Neural progenitor cell (in vitro differentiated cells): ENCODE measurements at regions not wholly inside any gene's neighbourhood (a gene's known extent, or its start where the extent isn't known, plus 50 kb on each side); places are given as distances from the start of the nearest gene placed in this dataset.

ENCODE experiments used
- EZH2 ChIP-seq: fragments of 200-600 bp; sonication (generic); IDR thresholded peaks from 2 replicates; pipeline ENCODE4 v1.6.1; 2017; ENCODE audit warnings: antibody characterized with exemption, mild to moderate bottlenecking, moderate library complexity
- EZH2phosphoT487 ChIP-seq: fragments of 200-600 bp; sonication (generic); IDR thresholded peaks from 2 replicates; pipeline ENCODE4 v1.6.1; 2017; ENCODE audit warnings: antibody characterized with exemption
- TF ChIP-seq, protein P1 (sequence below): fragments of 200-600 bp; sonication (generic); IDR thresholded peaks from 2 replicates; pipeline ENCODE4 v1.5.1; 2017; ENCODE audit warnings: antibody characterized with exemption, mild to moderate bottlenecking

DNA sequence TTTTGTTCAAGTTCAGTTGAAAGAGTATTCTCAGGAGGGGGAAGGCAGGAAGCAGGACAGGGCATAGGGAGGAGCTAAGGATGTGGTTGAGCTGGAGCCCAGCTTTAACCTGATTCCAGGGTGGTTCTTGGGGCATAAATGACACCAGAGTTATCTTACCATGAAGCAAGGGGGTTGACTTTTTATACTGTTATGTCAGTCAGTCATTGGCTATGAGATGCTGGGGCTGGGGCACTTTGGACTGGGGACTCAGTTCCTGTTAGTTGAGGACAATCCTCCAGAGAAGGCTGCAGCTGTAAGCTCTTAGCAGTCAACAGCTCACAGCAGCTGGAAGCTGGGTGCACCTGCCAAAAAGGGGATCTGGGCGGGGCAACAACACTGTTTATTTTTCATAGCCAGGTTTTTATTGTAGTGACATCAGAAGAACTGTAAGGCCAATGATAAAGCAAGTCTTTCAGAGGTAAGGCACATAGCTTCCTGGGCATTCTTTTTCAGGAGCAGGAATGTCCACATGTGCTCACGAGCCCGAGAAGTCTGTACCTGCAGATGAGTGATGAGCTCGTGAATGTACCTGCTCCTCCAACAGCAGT, 78.5 kb downstream of the MID1IP1 start:
- TF ChIP-seq, protein P1, sequence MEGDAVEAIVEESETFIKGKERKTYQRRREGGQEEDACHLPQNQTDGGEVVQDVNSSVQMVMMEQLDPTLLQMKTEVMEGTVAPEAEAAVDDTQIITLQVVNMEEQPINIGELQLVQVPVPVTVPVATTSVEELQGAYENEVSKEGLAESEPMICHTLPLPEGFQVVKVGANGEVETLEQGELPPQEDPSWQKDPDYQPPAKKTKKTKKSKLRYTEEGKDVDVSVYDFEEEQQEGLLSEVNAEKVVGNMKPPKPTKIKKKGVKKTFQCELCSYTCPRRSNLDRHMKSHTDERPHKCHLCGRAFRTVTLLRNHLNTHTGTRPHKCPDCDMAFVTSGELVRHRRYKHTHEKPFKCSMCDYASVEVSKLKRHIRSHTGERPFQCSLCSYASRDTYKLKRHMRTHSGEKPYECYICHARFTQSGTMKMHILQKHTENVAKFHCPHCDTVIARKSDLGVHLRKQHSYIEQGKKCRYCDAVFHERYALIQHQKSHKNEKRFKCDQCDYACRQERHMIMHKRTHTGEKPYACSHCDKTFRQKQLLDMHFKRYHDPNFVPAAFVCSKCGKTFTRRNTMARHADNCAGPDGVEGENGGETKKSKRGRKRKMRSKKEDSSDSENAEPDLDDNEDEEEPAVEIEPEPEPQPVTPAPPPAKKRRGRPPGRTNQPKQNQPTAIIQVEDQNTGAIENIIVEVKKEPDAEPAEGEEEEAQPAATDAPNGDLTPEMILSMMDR = no peak
- no peak for TF ChIP-seq EZH2phosphoT487
- no peak for TF ChIP-seq EZH2
